HG03442 (cell line): ENCODE measurements at regions not wholly inside any gene's neighbourhood (a gene's known extent, or its start where the extent isn't known, plus 50 kb on each side); places are given as distances from the start of the nearest gene placed in this dataset.

Experiments used
- ATAC-seq: cut with Tn5 transposase; IDR thresholded peaks from one replicate; pipeline ENCODE4 v1.9.1; 2021; ENCODE audit warnings: mild to moderate bottlenecking, moderate library complexity; ENCODE audit not compliant: unreplicated experiment

- ATAC-seq, result no peak
Measured at GRCh38 chr6:163971841-163972838, 557.6 kb downstream of the QKI start.

GRCh38 chr6:163970846-163971564 lies 556.5 kb downstream of the QKI start:
- no peak for ATAC-seq

GRCh38 chr6:163965426-163966348 lies 551.2 kb downstream of the QKI start:
- no peak for ATAC-seq

- no peak for ATAC-seq
Measured at GRCh38 chr6:163964789-163965188, 550.3 kb downstream of the QKI start.

- ATAC-seq, result no peak
Measured at GRCh38 chr6:163963205-163964120, 548.9 kb downstream of the QKI start.

GRCh38 chr6:163962627-163963117 lies 548.2 kb downstream of the QKI start:
- ATAC-seq, result no peak

- no peak for ATAC-seq
Measured at GRCh38 chr6:163960128-163960527, 545.6 kb downstream of the QKI start.

GRCh38 chr6:163958646-163959045 lies 544.1 kb downstream of the QKI start:
- ATAC-seq, result no peak

- peak; percentile 97 for ATAC-seq
Measured at GRCh38 chr6:163956571-163957407, 542.3 kb downstream of the QKI start.

- no peak for ATAC-seq
Measured at GRCh38 chr6:163955756-163956155, 541.2 kb downstream of the QKI start.

- no peak for ATAC-seq
Measured at GRCh38 chr6:163955096-163955495, 540.6 kb downstream of the QKI start.

GRCh38 chr6:163954088-163954775 lies 539.7 kb downstream of the QKI start:
- no peak for ATAC-seq

- no peak for ATAC-seq
Measured at GRCh38 chr6:163952005-163952404, 537.5 kb downstream of the QKI start.

GRCh38 chr6:163951326-163951725 lies 536.8 kb downstream of the QKI start:
- no peak for ATAC-seq

GRCh38 chr6:163950159-163950558 lies 535.6 kb downstream of the QKI start:
- ATAC-seq, result no peak

GRCh38 chr6:163949431-163949830 lies 534.9 kb downstream of the QKI start:
- ATAC-seq, result no peak

GRCh38 chr6:163948250-163948649 lies 533.7 kb downstream of the QKI start:
- no peak for ATAC-seq

GRCh38 chr6:163947276-163947675 lies 532.8 kb downstream of the QKI start:
- ATAC-seq, result no peak
